ENCODE measurements at regions not wholly inside any gene's neighbourhood (a gene's known extent, or its start where the extent isn't known, plus 50 kb on each side); places are given as distances from the start of the nearest gene placed in this dataset.

DNA sequence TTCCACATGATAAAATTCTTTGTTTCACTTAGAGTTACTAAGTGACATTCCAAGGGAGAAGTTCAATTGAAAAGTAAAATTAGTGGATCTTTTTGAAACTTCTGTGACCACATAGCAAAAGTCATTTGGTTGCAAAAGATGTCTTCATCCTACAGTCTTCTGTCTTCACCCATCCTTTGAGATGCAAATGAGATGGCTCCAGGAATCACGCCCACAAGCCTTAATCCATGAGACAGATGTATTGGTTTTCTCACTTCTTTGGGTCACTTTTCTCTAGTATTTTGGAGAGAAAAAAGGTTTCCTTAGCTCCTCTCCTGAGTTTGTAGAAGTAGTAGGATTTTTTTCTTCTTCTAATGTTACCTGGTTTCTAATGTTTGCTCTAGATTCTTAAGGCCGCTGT is 259.5 kb upstream of the SLC10A2 start:
- DNase-seq (ENCODE audit: low read depth): no peak

DNA sequence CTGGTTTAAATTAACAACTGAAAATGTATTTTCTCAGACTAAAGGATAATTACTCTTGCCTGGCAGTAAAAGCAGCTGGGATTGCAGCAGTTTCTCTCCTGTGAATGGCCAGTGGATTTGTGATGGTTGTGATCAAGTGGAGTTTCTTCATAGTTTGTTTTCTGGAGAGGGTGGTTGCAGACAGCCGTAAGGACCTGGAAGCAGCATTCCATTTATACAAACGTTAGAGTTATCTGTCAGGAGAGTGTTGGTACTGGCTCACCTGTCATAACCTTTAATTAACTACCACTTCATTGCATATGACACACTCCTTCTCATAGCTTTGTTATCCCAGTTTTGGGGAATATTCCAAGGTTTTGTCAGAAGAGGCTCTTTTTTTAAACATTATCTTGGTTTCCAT is 258.4 kb upstream of the SLC10A2 start:
- no peak for DNase-seq (ENCODE audit: low read depth)

DNA sequence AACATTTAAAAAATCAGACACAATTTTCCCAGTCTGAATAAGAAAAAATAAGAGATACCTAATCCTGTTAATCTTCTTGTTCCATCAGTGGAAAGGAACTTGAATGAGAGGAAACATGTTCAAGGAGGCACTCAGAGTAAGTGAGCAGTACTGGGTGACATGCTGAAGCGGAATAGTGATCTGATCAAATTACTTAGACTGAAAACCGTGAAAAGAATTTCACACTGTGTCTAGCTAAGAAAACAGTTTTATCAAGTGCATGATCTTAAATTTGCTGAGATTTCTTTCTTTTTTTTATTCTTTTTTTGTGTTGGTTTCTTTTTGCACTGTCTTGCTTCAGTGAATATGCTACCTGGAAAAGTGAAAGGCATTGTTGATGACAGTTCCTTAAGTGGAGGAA is 249.5 kb upstream of the SLC10A2 start:
- DNase-seq (ENCODE audit: low read depth): no peak

DNA sequence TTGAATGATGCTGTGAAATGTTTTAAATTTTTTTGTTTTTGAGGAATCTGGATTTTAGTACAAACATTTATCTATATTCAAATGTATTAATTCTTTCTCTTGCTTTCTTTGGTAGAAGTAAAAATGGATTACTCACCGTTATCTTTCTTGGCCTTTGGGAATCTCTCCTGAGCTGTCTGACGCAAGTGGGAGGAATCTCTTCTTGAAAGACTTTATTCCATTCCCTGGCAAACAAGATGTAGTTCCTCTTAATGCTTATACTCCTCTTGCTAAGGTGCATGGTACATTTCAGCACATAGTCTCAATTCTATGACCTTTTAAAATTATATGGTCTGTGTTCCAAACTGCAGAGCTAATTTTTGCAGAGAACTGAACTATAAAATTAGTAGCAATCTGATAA is 246.2 kb upstream of the SLC10A2 start:
- no peak for DNase-seq (ENCODE audit: low read depth)

DNA sequence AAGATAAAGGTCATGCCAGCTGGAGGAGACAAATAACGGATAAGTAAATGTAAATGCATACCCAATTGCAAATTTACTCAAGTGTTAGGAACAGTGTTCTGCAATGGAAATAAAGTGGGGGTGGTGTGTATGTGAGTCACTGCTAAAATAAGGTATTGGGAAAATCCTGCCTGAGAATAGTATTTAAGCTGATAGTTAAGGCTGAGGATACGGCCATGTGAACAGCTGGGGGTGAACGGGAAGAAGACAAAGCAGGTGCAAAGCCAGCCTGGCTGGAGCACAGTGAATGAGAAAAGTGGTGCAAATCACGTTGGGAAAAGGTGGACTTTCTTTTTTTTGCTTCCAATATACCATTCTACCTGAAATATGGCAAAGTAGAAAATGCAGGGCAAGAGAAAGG is 242.4 kb upstream of the SLC10A2 start:
- no peak for DNase-seq (ENCODE audit: low read depth)

DNA sequence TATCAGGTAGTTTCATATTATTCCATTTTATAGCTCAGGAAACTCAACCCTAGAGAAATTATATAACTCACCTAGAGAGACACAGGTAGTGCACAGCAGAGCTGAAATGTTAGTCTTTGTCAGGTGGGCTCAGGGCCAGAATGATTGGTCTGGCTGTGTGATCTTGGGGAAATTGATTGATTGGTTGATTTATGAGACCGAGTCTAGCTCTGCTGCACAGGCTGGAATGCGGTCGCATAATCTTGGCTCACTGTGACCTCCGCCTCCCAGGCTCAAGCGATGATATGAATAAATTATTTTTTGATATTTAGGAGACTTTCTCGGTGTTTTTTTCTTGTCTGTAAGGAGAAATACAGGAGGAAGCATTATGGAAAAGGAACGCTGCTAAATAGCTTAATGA is 239.9 kb upstream of the SLC10A2 start:
- no peak for DNase-seq (ENCODE audit: low read depth)

DNA sequence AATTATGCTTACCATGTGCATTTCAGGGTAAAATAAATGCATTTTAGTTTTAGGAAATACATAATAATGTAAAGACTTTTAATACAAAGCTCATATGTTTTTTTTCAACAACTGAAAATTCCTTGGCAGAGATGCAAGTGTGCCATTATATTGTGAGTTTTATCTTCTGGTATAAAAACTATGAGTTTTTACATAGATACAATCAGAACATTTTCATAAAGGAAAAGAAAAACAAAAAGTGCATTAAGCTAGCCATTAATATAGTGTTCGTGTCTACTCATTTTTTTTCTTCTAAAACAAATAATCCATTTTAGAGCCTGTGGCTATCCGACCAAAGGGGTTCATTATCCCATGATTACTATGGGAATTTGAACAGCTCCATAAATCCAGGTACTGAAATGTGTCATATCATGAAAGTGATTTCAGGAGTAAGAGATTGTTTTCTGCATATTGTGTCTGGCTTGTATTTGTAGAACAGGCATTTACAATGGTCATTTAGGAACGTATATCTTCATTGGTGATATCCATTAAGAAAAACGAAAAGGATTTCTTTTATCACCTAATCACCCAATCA is 236.9 kb upstream of the SLC10A2 start:
- DNase-seq (ENCODE audit: low read depth): no peak

DNA sequence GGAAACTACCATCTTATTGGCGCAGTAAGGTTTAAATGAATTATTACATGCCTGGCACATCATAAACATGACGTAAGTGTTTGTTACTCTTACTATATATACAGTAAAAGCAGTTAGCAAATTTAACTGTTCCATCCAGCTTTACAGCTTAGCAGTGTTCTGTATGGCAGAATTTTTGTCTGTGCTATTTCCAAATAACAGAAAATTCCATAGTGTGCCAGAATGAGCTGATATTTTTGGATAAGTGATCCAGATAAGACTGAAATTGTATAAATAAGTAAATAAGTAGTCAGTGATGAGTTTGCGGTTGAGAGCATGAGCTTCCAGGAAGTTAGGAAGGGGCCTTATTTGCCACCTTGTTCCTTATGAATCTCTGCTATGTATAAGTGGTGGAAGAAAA is 236.5 kb upstream of the SLC10A2 start:
- DNase-seq (ENCODE audit: low read depth): no peak

DNA sequence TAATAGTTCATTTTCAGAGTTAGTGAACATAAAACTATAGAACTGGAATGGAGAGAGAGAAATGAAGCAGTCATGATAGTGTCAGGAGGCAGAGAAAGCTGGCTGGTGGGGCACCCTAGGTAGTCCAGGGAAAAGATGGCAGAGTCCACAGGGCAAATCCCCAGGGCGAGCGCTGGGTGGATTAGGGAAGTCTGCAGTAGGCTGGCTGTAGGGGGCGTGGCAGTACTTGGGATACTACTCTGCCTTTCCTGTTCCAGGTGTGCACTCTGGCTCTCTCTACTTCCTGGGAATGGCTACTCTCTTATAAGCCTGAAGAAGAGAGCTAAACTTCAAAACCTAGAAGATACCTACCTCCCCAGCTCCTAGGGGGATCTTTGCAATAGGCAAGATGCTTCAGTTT is 232.9 kb upstream of the SLC10A2 start:
- no peak for DNase-seq (ENCODE audit: low read depth)

DNA sequence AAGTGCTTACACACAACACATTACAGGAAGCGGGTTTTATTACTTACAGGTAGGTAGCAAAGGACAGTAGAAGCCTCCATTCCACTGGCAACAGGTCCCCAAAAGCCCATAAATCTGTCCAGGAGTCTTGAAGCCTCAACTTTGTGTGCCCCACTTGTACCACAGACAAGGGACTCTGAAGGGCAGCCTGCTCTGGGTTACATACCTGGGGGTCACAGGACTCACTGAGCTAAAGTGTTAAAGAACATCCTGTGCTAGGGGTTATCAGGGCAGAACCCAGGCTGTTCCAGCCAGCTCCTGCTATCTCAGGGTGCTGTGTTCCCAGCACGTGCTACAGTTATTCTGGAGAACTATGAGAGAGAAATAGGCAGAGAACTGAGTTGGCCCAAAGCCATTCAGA is 230.9 kb upstream of the SLC10A2 start:
- DNase-seq (ENCODE audit: low read depth): no peak

DNA sequence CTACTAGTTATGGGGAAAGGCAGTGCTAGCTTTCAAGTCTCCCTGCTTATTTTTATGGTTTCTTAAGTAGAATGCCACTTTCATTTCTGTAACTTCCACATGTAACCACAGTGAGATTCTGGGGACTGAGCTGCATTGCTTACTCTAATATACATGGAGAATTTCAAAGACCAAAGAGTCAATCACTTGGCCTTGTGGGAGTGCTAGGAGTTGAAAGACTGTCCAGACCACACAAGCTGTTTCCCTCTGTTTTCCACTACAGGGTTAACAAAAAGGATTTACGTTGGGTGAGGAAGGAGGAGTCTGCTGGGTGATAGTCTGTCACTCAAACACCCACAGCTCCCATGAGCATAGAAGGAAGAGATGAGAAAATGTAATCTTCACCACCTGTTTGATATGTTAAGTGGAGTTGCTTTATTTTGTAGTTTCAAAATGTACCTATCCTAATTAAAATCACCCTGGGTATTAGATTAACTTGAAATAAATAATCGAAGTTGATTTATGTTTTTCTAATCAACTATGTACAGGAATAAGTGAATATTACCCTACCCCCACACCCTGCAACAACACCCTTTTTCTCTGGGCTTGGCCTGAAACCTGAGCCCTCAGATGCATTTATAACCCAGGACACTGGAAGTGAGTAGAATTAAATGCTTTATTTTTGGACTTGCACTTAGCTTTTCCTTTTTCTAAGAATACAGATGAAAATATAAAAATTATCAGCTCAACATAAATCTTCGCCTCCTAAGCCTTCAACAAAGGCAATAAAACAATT is 225.8 kb upstream of the SLC10A2 start:
- no peak for DNase-seq (ENCODE audit: low read depth)

DNA sequence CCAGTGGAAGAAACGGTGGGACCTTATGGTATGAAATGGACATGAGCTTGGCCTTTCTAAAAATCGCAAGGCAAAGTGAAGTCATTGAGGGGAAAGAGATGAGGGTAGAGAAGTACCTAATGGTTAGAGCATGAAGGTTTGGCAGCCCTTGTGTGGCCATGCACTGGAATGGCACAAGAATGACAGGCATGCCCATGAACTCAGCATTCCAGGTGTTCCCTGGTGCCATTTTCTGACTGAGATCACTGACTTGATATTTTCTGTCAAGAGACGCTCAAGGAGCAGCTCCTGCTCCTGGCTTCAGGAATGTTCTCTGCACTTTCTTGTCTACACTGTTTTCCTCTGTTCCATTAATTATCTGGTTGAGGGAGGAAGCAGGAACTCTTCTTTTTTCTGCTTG is 225.0 kb upstream of the SLC10A2 start:
- no peak for DNase-seq (ENCODE audit: low read depth)

DNA sequence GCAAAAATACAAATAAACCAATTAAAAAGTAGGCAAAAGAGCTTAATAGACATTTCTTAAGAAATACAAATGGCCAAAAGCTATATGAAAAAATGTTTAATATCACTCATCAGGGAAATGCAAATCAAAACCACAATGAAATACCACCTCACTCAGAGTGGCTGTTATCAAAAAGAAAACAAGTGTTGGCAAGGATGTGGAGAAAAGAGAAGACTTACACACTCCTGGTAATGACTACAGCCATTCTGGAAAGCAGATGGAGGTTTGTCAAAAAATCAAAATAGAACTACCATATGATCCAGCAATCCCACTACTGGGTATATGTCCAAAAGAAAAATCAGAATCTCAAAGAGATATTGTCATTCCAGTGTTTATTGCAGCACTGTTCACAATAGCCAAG is 223.5 kb upstream of the SLC10A2 start:
- DNase-seq (ENCODE audit: low read depth): no peak

DNA sequence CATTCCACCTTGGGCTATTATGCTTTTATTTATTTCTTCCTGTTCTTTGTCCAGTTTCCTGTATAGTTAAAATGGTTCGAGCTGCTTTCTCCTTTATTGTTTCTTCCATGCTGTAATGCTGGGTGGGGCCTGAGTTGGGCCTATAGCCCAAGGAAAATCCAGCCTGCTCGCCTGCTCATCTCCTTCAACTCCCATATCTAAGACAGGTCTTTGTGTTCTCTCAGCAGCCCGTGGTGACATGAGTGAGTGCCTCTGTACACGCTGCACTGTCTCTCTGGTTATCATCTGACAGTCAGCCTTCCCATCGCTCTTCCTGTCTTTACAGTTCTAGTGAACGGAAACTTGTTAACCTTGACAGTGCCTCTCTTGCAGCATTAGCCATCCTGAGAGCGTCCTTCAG is 221.9 kb upstream of the SLC10A2 start:
- DNase-seq (ENCODE audit: low read depth): no peak

DNA sequence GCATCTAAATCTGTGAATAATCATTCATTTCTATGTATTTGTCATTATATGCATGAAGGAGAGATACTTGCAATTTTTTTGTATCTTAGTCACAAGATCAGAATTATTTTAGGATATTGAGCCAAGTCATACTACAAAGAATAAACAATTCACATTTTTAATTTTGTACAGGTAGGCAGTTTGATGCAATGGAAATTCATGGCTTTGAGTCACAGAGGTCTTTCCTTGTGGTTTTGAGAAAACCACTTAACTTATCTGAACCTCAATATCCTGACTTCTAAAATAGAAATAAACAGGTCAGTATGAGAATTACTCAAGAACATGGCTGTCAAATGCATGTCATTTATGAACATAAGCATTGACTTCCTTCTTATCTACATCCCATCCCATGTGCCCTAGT is 221.4 kb upstream of the SLC10A2 start:
- DNase-seq (ENCODE audit: low read depth): no peak

DNA sequence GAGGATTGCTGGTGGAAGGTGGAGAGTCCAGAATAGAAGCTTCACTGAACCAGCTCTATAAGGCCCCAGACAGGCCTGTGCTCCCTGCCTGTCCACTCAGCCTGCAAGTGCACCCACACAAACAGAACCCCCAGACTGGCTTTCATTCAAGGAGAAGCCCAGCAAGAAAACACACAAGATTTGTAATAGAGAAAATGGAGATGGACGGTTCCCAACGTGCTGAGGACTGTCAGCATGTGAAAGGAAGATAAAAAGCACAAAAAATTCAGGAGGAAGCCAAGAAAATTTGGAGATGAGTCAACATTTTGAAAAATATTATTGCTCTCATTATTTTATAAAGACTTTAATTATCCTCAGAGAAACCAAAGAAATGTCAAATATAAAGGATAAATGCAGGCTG is 218.2 kb upstream of the SLC10A2 start:
- no peak for DNase-seq (ENCODE audit: low read depth)

DNA sequence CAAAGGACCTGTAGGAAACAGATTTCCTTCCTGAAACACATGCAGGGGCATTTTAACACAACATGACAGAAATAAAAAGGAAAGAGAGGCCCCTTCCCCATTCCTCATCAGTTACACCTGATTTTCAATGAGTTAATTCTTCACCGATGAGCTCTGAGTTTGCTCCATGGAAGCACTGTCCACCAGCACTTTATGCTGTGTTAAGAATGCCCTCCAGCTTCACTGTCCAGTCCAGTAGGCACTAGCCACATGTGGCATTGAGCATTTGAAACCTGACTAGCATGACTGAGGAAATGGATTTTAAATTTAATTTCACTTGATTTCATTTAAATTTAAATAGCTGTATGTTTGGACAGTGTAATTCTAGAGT is 217.2 kb upstream of the SLC10A2 start:
- no peak for DNase-seq (ENCODE audit: low read depth)

DNA sequence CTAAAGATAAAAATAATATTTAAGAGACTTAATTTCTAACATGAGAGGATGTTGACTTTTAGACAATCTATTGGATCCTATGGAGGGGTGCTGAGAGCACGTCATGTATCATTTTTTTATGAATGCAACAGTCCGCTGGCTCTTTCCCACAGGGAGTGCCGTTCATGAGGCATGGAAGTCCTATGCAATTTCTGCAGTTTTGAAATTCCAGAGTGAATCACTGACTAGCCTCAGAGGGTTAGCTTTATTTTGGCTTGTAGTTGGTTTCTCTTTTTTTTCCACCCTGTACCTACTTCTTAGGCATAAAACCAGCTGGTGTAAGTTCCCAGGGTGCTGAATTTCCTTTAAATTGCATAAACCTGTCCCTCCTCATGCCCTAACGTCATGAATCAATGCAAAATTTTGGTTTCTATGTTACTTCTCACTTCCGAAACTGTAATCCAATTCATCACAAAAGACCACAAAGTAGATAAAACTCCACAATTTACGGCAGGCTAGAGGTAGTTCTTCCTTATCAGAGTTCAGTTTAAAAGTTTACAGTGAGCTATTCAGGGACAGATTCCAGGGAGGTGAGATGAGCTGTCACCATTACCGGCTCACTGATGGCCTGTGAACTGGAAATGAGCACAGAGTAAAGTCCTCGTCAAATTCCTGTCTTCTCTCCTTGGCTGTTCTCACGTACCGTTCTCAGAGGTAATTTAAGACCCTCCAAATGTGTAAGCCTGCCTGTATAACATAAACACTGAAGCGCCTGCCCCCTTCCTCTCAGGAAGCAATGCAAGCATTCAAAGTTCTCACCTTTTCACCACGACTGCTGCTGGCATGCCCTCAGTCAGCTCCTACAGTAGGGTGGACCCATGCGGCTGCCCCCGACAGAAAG is 216.6 kb upstream of the SLC10A2 start:
- DNase-seq (ENCODE audit: low read depth): no peak

DNA sequence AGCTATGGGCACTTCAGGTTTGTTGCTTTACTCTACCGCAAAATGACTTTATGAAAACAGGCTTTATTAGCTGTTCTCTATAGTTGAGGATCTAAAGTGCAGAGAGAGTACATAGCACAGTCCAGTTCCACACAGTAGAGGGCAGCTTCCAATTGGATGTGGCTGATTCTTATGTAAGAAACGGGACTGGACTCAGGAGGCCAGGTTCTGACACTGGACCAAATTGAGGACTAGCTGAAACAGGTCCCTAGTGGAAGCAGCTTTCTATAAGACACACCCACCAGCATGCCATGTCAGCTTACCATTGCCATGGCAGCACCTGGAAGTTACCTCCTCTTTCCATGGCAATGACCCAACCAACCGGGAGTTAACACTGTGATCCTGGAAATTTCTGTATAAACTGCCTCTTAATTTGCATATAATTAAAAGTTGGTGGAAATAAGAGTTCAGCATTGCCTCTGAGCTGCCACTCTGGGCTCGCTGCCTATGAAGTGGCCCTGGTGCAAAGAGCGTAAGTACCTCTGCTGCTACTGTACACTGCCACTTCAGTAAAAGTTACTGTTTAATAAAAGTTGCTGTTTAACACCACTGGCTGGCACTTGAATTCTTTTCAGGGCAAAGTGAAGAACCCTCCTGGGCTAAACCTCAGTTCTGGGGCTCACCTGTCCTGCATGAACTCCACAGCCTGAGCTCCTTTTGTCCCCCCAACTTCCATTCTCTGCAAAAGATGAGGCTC is 211.9 kb upstream of the SLC10A2 start:
- no peak for DNase-seq (ENCODE audit: low read depth)

DNA sequence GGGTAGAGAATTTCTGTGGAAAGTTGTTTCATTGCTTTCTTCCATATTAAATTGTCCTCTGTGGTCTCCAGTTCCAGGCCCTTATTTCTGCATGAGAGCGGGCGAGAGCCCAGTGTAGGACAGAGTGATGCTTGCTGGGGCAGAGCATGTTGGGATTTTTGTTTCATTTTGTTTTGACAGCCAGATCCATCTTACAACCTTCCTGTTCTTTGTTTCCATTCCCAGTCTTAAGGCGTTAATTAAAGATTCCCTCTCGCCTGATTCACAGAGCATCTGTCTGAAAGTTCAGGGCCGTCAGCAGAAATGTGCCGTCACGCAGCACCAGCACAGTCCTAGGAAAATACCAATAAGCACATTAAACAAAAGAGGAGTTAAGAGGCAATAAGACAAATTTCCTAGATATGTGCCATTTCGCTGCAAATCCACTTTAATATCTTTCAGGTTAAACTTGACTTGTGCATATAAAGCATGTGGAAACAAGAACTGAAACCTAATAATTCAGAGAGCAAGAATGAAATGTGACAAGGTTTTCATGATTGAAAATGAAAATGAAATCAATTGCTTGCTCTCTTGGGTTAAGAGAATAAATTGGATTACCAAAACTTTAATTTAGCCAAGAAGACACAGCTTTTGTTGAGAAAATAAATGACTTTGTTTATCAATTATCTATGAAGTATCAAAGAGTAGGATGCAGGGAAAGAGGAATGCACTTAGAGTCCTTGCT is 210.7 kb upstream of the SLC10A2 start:
- no peak for DNase-seq (ENCODE audit: low read depth)

DNA sequence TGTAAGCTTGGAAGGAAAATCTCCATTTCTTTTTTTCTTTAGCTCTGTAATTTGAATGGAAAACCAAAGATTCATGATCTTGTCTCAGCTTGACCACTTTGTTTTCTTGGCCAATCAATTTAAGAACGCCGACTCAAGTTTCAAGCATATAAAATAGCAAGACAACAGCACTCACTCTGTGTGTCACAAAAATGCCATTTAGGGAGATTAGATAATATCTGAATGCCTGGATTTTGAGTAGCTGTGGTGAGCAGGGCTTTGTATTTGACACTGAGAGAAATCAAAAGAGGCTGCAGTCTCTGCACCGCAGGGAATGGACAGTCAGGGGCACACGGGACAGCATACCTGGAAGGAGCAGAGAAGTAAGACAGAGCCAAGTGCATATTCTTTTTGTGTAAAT is 209.5 kb upstream of the SLC10A2 start:
- DNase-seq (ENCODE audit: low read depth): no peak

DNA sequence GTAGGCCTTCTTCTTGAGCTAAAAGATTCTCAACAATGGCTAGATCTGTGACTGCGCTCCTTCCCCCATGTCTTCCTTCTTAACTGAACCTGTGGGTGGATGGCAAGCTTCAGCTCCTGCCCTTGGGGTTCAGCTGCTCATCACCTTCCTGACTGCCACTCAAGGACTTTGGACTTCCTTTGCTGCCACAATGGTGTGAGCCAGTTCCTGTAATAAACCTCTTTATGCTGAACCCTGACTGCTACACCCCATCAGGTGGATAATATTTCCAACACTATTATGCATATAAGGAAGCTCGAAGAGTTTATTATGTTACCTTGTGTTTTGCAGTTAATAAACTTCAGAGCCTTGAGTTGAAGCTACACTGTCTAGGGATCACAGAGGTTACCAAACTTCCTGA is 208.9 kb upstream of the SLC10A2 start:
- DNase-seq (ENCODE audit: low read depth): no peak
